ENCODE measurements at regions not wholly inside any gene's neighbourhood (a gene's known extent, or its start where the extent isn't known, plus 50 kb on each side); places are given as distances from the start of the nearest gene placed in this dataset.

GRCh38 chr2:241974851-241975592, 105.5 kb downstream of the RTP5 start (continued):
- TF ChIP-seq USF2 (IDR thresholded peaks at IDR 0.05; ENCODE audit: low read length) = no peak
- no peak for TF ChIP-seq TBP (IDR thresholded peaks at IDR 0.05; ENCODE audit: low read depth, low read length)

Data from H1 (cell line).